ENCODE measurements at regions not wholly inside any gene's neighbourhood (a gene's known extent, or its start where the extent isn't known, plus 50 kb on each side); places are given as distances from the start of the nearest gene placed in this dataset.

GRCh38 chr10:2837674-2838073, 229.7 kb upstream of the PFKP start:
- no peak for TF ChIP-seq ZNF274 (IDR thresholded peaks at IDR 0.05; ENCODE audit: low read depth, low read length)
- no peak overlapping the region for H3K4me3 ChIP-seq (ENCODE audit: low read length)

DNA sequence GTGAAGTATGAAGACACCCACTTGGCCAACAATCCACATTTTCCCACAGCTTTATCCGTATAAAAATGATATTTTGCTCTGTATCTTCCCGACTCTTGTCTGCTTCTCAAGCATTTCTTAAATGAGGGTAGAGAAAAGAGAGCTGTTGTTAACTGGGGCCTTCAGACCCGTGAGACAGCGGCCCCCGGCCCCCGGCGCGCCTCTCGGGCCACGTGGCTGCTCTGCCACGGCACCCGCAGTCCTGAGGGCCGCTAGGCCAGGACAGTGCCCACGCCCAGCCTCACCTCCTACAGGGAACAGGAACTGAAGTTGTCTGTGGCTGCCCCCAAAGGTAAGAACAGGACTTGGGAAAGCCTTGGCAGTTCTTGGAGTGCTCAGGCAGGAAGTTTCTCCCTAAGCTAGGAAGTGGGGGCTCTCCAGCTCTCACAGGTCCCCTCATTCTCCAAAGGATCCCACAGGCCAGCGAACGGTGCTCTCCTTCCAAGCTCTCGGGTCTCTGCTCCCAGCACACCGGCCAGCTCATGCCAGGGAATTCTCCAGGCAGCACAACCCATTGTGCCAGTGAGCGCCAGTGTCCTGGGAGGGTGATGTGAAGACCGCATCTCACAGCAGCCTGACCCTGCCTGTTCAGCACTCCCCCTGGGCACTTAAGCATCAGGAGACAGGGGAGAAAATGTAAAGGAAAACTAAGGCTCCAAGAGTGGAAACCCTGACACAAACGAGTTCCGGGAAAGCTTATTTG, 230.3 kb upstream of the PFKP start:
- H3K4me3 ChIP-seq (ENCODE audit: low read length), result no peak overlapping the region
- TF ChIP-seq ZNF274 (IDR thresholded peaks at IDR 0.05; ENCODE audit: low read depth, low read length), result no peak

DNA sequence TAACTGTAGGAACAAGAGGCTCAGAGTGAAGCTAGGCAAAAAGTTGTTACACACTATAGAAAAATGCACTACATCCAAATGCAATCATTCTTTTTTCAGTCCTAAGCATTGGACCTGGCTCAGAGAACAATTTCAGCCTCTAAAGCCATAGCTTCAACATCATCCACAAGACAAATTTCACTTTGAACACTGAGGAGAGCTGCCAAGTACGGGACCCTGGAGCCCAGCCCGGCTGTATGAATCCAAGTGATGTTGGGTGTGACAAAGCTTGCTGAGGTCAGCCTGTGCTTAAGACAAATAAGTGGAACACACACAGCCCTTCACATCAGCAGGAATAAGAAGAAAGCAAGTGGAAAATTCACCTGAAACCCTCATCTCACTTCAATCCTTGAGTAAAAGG, 233.1 kb upstream of the PFKP start:
- TF ChIP-seq ZNF274 (IDR thresholded peaks at IDR 0.05; ENCODE audit: low read depth, low read length), result no peak
- no peak overlapping the region for H3K4me3 ChIP-seq (ENCODE audit: low read length)

GRCh38 chr10:2831509-2831908, 235.8 kb upstream of the PFKP start:
- H3K4me3 ChIP-seq (ENCODE audit: low read length), result no peak overlapping the region
- TF ChIP-seq ZNF274 (IDR thresholded peaks at IDR 0.05; ENCODE audit: low read depth, low read length), result no peak

DNA sequence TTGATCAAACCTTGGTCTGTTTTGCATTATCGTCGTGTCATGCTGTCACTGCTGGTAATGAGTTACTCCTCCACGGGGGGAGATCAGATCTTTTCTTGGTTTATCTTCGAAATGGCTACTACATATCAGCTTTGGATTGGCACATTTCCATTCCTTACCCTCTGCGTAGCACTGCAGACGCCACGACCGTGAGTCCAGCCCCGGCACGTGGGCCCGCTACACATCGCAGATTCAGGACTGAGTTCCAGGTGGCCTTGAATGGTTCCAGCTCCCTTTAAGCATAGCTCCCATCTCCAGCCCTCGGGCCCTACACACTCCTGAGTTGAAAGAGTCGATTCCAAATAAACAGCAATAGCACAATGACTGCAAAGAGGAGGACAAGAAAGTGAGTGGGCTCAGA, 238.6 kb upstream of the PFKP start:
- no peak for TF ChIP-seq ZNF274 (IDR thresholded peaks at IDR 0.05; ENCODE audit: low read depth, low read length)
- H3K4me3 ChIP-seq (ENCODE audit: low read length), result no peak overlapping the region

- H3K4me3 ChIP-seq (ENCODE audit: low read length), result no peak overlapping the region
- no peak for TF ChIP-seq ZNF274 (IDR thresholded peaks at IDR 0.05; ENCODE audit: low read depth, low read length)
Observed at GRCh38 chr10:2826675-2827074, 240.7 kb upstream of the PFKP start.

DNA sequence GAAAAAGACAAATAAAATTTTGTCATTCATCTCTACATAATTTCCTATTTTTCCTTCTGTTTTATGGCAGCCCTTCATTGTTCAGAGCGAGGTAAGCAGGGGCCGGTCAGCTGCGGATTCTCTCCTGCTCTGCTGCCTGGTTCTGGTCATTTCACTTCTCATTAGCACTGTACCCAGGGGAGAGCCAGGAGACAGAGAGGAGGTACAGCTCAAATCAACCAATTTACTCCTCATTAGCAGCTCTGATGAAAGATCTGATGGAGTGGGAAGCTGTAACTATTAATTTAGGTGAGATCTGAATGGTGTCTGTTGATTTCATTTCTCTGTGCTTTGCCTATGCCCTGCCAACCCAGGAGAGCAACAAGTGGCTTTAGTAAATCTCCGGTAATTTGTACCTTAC, 241.5 kb upstream of the PFKP start:
- no peak for TF ChIP-seq ZNF274 (IDR thresholded peaks at IDR 0.05; ENCODE audit: low read depth, low read length)
- no peak overlapping the region for H3K4me3 ChIP-seq (ENCODE audit: low read length)

DNA sequence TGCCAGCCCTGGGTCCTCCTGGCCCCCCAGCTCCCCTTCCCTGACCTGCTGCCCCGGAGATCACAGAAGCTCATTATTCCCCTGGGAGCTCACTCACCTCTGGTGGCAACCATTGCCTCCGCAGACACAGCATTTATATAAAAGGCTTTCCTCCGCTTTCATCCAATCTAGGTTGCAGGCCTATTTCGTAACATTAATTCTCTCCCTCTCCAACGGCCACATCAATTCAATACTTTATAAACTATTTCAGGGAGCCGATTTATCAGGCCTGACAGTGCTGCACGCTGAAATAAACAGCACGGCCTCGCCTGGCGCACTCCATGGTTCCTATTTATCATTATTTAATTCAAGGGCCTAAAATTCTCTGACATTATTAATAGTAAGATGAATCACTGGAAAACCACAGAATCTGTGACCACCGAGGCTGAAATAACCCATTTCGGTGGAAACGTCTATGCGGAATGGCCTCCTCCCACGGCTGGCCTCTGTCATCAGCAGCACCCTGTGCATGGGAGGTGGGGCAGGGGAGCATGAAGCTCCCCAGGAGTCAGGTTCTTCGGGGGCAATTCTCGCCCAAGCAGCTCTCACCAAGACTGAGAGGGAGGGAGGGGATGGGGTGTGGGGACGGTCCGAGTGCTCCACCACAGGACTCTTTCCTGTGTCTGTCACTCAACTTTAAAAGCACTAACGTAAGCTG, 249.3 kb upstream of the PFKP start:
- H3K4me3 ChIP-seq (ENCODE audit: low read length), result no peak overlapping the region
- no peak for TF ChIP-seq ZNF274 (IDR thresholded peaks at IDR 0.05; ENCODE audit: low read depth, low read length)

GRCh38 chr10:2813693-2814092, 253.7 kb upstream of the PFKP start:
- TF ChIP-seq ZNF274 (IDR thresholded peaks at IDR 0.05; ENCODE audit: low read depth, low read length), result no peak
- H3K4me3 ChIP-seq (ENCODE audit: low read length), result no peak overlapping the region

GRCh38 chr10:2813286-2813685, 254.1 kb upstream of the PFKP start:
- no peak for TF ChIP-seq ZNF274 (IDR thresholded peaks at IDR 0.05; ENCODE audit: low read depth, low read length)
- H3K4me3 ChIP-seq (ENCODE audit: low read length), result no peak overlapping the region

- no peak for TF ChIP-seq ZNF274 (IDR thresholded peaks at IDR 0.05; ENCODE audit: low read depth, low read length)
- no peak overlapping the region for H3K4me3 ChIP-seq (ENCODE audit: low read length)
Observed at GRCh38 chr10:2812631-2813030, 254.7 kb upstream of the PFKP start.

- no peak for TF ChIP-seq ZNF274 (IDR thresholded peaks at IDR 0.05; ENCODE audit: low read depth, low read length)
- no peak overlapping the region for H3K4me3 ChIP-seq (ENCODE audit: low read length)
Observed at GRCh38 chr10:2800178-2800577, 267.2 kb upstream of the PFKP start.

DNA sequence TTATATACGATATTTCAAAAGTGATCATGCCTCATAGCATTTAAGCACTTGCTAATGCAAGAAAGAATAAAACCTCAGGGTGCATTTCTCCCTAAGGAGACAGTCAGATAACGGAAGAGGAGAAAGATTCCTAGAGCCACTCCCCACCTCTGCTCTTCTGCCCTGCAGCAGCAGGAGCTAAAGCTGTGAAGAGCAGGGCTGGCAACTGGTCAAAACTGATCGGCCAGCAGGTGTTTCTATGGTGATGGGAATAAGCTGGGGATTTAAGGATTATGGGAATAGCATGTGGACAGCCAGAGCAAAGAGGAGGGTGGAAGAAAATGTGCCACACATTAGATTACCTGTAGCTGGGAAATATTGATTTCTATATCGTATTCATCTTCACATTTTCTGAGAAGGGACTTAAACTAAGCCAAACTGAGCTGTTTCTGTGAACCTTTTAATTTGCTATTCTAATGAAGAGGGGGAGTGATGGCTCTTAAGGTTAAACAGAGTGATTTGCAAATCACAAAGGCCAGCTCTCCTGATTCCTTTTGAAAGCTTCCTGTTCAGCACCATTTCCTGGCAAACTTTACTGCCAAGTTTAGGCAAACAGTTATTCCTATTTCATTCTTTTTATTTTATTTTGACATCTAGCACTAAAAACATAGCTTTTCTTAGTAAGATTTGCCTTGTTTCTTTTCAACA, 268.9 kb upstream of the PFKP start:
- H3K4me3 ChIP-seq (ENCODE audit: low read length), result no peak overlapping the region

GRCh38 chr10:2791774-2792443, 275.4 kb upstream of the PFKP start:
- no peak overlapping the region for H3K4me3 ChIP-seq (ENCODE audit: low read length)
- no peak for TF ChIP-seq ZNF274 (IDR thresholded peaks at IDR 0.05; ENCODE audit: low read depth, low read length)

More for the DNA sequence above, 268.9 kb upstream of the PFKP start:
- no peak for TF ChIP-seq ZNF274 (IDR thresholded peaks at IDR 0.05; ENCODE audit: low read depth, low read length)

All from GM08714 (cell line).